ENCODE measurements at regions not wholly inside any gene's neighbourhood (a gene's known extent, or its start where the extent isn't known, plus 50 kb on each side); places are given as distances from the start of the nearest gene placed in this dataset.

DNA sequence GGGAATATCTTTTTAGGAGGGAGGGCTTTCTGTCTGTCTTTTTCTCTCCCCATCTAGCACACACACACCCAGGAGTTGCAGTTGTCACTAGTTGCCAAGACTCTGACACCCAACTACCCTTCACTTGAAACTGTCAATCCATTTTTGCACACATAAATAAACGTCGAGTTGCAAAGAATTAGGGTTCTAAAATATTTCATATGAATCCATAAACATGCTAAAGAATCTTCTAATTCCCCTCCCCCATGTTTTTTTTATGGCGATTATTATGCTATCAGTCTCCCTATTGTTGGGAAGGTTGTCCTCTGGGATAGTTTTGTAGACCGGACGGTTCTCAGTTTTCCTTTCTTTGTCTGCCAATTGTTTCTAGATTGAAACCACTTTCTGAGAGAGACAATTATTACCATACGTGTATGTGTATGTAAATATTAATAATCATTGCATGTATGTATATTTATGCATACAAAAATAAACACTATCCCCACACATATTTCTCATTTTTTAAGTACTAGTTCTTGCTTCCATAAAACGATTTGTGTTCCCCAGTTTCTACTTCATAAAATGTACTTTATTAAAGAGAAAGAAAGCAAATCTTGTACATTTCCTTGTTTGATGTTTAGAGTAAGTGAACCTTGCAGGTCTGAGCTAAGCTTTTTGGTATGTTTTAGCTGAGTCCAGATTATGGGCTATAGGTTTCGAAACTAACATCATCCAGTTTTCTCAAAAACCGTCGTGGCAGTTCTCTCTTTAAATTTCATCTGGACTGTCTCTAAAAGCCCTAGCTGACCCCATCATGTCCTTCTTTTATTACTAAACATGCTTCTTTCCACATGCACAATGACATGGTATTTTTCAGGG is 165.0 kb upstream of the MPDZ start:
- H3K27ac ChIP-seq, result no peak overlapping the region
- no peaks in the 10 kb centered on the region for H3K4me1 ChIP-seq
- H3K4me3 ChIP-seq, result no peak overlapping the region
- H3K36me3 ChIP-seq, result no peaks in the 10 kb centered on the region
- no peaks in the 10 kb centered on the region for H3K27me3 ChIP-seq
- no peak for TF ChIP-seq POLR2A (IDR thresholded peaks at IDR 0.05)
- TF ChIP-seq, protein P1, sequence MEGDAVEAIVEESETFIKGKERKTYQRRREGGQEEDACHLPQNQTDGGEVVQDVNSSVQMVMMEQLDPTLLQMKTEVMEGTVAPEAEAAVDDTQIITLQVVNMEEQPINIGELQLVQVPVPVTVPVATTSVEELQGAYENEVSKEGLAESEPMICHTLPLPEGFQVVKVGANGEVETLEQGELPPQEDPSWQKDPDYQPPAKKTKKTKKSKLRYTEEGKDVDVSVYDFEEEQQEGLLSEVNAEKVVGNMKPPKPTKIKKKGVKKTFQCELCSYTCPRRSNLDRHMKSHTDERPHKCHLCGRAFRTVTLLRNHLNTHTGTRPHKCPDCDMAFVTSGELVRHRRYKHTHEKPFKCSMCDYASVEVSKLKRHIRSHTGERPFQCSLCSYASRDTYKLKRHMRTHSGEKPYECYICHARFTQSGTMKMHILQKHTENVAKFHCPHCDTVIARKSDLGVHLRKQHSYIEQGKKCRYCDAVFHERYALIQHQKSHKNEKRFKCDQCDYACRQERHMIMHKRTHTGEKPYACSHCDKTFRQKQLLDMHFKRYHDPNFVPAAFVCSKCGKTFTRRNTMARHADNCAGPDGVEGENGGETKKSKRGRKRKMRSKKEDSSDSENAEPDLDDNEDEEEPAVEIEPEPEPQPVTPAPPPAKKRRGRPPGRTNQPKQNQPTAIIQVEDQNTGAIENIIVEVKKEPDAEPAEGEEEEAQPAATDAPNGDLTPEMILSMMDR (IDR thresholded peaks at IDR 0.05), result no peak
- intact Hi-C loops (cut with DNase I; ENCODE audit: low total_unique reads), result no loop called here
- no peak for DNase-seq
- H3K9me3 ChIP-seq, result no peaks in the 10 kb centered on the region

DNA sequence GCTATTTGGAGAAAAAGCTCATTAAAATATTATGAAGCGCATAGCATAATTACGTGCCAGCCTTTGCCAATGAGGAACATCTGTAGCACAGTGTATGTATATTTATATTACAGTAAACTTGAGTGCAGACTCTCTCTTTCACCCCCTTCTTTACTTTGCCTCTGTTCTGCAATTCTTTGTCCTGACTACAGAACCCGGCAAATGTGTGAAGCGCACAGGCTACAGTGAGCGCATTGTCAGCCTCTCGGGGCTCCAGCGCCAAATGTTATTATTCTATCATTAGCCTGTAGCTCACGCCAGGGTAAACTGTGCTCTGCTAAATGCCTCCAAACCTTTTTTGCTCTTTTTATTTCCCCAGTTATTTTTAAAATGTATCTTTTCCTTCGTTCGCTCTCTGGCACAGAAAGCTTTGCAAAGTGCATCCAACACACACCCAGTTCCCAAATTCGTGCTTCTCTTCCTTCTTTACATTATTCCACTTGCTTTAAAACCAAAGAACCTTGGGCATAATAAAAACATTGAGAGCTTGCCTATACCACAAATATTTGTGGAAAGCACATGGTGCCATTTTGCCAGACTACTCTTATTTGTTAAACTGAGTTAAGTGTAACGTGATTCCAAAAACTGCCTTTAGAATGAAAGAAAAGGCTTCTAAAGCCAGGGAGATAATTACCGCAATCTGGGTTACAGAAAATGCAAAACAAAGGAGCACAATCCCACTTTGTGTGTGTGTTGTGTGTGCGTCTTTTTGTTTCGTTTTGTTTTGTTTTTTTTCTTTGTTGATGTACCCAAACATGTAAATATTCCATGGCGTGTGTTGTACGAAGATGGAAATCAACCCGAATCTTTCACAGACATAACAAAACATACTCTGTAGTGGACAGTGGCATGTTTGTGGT is 164.1 kb upstream of the MPDZ start:
- no peak for DNase-seq
- Histone ChIP-seq H3K4me3 (no peak overlapping the region), H3K9me3 (no peaks in the 10 kb centered on the region), H3K36me3 (no peaks in the 10 kb centered on the region), H3K27ac (no peak overlapping the region), H3K4me1 (no peaks in the 10 kb centered on the region), H3K27me3 (no peaks in the 10 kb centered on the region)
- TF ChIP-seq, protein P1 (IDR thresholded peaks at IDR 0.05), result no peak
- no peak for TF ChIP-seq POLR2A (IDR thresholded peaks at IDR 0.05)
- intact Hi-C loops (cut with DNase I; ENCODE audit: low total_unique reads), result no loop called here

DNA sequence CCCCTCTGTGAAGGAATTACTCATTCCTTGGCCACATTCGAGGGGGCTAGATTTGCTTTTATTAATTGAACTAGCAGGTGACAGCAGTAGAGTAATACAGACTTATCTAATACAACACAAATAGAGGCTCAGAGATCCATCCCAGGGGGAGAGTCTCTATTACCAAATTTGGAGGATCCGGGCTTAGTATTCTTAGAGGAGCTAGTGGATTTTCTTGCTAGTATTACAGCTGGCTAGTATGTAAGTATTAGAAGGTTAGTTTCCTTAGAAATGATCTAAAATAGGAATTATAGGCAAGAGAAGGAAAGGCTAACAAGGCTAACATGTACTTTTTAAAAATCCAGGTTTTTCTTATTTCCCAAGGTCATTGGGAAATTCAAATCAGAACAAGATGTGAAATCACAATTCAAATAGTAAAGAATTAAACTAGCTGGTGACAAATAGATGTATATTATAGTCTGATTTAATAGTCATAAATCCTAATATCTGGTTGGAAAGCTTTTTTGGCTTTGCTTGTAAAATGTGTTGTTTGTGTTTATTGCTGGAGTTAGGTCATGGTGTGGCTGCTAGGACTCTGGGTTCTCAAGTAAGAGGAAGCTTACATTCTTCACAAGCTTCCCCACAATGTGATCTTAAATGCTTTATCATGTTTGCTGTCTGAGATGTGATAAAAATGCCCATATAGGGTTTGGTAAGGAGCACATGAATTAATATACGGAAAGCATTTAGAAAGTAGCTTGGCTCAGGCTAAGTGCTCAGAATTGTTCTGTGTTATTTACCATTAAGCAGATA is 160.4 kb upstream of the MPDZ start:
- DNase-seq, result no peak
- Histone ChIP-seq H3K36me3 (no peaks in the 10 kb centered on the region), H3K9me3 (no peaks in the 10 kb centered on the region), H3K4me1 (no peaks in the 10 kb centered on the region), H3K4me3 (no peak overlapping the region), H3K27me3 (no peaks in the 10 kb centered on the region), H3K27ac (no peak overlapping the region)
- intact Hi-C loops (cut with DNase I; ENCODE audit: low total_unique reads), result no loop called here
- TF ChIP-seq POLR2A (IDR thresholded peaks at IDR 0.05), result no peak
- TF ChIP-seq, protein P1 (IDR thresholded peaks at IDR 0.05), result no peak

DNA sequence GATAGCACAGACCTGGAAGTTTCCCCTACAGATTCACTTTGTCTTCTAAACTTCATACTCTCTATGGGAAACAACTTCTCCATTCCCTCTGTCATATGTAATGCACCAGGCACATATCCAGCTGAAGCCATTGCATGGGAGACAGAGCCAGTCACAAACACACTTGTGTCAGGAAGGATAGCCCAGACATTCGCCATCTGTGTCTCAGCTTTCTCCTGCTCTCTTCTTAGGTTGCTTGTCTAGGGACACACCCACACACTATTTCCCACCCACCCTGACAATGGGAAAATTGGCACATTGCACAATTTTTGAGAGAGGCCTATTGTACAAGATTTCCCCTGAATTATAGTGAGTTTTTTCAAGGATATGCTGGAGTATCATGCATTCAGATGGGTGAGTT is 158.4 kb upstream of the MPDZ start:
- TF ChIP-seq POLR2A (IDR thresholded peaks at IDR 0.05), result no peak
- TF ChIP-seq, protein P1 (IDR thresholded peaks at IDR 0.05), result no peak
- H3K4me1 ChIP-seq, result no peaks in the 10 kb centered on the region
- no peaks in the 10 kb centered on the region for H3K36me3 ChIP-seq
- intact Hi-C loops (cut with DNase I; ENCODE audit: low total_unique reads), result no loop called here
- DNase-seq, result no peak
- H3K4me3 ChIP-seq, result no peak overlapping the region
- H3K27ac ChIP-seq, result no peak overlapping the region
- H3K27me3 ChIP-seq, result no peaks in the 10 kb centered on the region
- no peaks in the 10 kb centered on the region for H3K9me3 ChIP-seq

Measured in uterus (tissue), 3 donors.